Cardiac septum (tissue), 1 donor: ENCODE measurements at regions not wholly inside any gene's neighbourhood (a gene's known extent, or its start where the extent isn't known, plus 50 kb on each side); places are given as distances from the start of the nearest gene placed in this dataset.

Experiments
- DNase-seq: peaks from one replicate; pipeline ENCODE4 v3.0.0-alpha.2; 2020; ENCODE audit warnings: low spot score
- intact Hi-C: fragments of 100-400 bp; cut with DNase I; formaldehyde crosslinking; loops from one replicate; pipeline ENCODE4 v1.14.0; 2022
- donor health status: DM: no; HTN: no; CAD: no.

DNA sequence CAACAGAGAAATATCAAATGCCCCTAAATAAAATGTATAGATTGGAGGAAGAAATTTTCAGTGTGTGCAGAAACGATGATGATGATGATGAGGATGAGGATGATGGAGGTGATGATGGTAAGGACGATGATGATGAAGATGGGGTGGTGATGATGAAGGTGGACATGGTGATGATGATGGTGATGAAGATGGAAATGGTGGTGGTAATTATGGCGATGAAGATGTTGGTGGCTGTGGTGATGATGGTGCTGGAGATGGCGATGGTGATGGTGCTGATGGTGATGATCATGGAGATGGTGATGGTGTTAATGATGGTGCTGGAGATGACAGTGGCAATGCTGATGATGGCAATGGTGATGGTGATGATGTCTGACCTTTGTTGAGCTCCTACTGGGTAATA, 141.2 kb downstream of the DHX35 start:
- no peak for DNase-seq
- intact Hi-C loops, result no loop called here

DNA sequence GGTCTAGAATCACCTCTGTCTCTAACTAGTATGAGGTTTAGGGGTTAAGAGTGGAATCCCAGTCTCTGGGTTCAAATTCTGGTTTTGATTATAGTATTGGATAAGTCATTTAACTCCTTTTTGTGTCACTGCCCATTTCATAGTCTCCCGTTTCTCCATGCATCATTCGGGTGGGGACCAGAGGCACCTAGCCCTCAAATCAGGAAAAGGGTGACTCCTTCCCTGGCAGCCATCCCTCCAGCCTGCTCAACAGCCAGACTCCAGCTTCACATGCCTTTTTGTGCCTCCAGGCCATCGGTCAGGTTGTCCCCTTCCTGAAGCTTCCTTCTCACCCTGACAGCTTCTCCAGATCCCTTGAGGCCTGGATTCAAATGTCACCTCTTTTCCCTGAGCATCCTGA, 139.8 kb downstream of the DHX35 start:
- intact Hi-C loops, result no loop called here
- no peak for DNase-seq

DNA sequence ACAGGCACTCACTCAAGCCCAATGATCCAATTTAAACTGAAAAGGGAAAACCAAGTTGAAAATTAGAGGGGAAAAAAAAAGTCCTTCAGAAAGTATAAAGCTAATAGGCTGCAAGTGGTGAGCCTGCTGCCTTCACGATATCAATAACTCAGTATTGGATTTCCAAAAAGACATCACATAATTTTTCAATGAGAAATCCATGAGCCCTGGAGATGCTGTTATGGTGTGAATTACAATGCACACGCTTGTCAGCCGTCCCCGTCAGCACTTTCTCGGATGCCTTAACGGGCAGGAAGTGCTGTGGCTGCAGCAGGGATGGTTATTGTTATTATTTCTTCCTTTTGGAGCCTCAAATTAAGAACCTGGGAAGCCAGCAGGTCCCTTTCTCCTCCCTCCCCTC, 138.5 kb downstream of the DHX35 start:
- no peak for DNase-seq
- intact Hi-C loops, result no loop called here

DNA sequence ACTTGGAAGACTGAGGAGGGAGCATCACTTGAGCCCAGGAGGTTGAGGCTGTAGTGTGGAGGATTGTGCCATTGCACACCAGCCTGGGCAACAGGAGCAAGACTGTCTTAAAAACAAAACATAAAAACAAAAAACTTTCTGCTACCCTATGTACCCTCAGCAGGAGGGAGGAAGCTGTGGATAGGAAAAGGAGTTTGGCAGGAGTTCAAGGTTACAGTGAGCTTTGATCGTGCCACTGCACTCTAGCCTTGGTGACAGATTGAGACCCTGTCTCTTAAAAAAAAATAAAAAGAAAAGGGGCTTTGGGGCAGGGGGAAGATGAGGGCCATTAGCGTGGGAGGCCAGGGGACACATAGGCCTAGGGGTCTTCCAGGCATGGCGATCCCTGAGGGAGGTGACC, 135.7 kb downstream of the DHX35 start:
- intact Hi-C loops, result no loop called here
- no peak for DNase-seq

DNA sequence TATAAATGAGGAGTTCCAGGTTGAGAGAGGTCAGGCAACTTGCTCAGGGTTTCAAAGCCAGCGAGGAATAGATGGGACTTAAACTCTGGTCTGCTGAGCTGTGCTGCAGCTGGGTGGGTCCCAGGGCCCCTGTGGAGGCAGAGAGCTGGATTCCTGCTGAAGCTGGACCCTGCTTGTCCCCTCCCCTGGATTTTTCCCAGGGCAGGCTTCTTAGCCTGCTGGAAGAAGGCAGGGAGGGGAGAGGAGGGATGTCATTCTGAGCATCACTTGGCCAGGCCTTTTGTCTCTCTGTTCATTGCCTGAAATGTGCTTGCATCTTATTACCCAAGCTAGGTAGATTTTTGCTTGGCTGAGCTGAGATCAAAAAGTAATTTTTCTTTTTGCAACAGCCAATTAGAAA, 133.7 kb downstream of the DHX35 start:
- intact Hi-C loops, result no loop called here
- DNase-seq, result no peak

DNA sequence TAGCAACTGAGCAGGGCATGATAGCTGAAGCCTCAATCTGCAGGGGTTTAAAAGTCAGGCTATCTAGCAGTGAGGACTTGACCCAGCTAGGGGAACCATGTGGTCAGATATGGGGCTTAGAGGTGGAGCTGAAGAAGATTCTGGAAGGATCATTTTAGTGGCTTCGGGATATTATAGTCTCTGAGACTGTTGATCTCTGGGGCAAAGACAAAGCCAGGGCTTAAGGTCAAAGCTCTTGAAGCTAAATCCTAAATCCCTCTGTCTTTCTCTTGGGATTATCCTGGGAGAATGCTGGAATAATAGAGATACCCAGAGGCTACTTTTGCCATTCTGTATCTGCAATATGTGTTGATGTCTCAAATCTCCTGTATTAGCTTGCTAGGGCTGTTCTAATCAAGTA, 132.2 kb downstream of the DHX35 start:
- no peak for DNase-seq
- intact Hi-C loops, result no loop called here

DNA sequence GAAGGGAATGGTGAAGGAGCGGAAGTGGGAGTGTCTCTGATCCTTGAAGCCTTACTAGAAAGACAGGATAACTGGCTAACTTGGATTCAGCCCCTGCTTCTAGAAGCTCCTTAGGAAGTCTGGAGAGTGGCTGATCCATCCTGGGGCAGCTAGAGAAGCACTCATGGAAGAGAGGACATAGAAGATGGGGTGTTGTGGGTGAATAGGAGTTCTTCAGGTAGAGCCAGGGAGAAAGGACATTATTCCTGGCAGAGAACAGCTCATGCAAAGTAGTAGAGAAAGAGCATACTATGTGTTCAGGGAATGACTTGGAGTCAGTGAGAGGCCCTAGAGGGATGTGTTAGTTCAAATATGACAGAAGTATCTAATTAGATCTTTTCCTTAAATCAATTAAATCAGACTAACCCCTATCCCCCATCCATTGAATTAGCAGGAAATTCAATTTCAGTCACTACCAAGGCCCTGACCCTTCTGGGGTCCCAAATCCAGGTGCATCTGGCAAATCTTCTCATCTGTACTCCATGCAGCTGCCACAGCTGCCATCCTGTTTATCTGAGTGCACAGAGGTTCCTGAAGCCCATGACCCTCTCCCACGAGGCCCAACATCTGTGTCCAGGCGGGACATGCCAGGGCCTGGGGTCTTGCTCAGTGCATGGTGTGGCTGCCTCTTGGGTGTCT, 130.7 kb downstream of the DHX35 start:
- DNase-seq, result no peak

DNA sequence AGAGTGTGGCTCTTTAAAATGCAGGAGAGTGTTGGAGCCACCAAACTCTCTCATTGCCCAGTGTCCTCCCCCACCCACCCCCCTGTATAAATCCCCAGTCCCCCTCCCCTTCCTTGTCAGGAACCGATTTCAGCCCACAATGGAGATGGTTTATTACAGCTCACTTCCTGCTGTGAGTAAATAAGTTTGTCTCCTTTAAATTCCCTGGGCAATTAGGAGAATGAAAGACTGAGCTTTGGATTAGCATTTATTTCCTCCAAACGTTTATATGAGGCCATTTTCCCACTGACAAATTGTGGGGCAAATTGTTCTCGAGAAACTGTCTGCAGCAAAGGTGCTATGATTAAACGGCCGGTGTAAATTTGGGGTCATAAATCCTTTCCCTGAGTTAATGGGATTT, 128.8 kb downstream of the DHX35 start:
- intact Hi-C loops, result no loop called here

More for the DNA sequence above, 130.7 kb downstream of the DHX35 start:
- intact Hi-C loops, result no loop called here

DNA sequence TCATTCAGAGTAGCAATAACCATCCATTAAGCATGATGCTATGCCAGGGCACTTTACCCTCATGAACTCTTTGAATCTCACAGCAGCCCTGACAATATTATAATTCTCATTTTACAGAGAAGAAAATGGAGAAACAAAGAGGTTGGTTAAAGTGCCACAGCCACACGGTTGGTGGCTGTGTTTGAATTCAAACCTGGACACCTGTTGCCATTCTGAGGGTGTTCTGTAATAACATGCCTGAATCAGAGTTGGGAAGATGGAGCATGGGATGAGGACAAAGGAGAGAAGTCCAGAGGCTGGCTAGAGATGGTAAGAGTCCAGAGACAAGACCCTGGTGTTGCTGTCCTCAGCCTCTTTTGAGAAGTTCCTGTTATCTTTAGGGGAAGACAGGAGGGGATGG, 127.7 kb downstream of the DHX35 start:
- intact Hi-C loops, result no loop called here
- no peak for DNase-seq

More for the DNA sequence above, 128.8 kb downstream of the DHX35 start:
- DNase-seq, result no peak
